ENCODE measurements at regions not wholly inside any gene's neighbourhood (a gene's known extent, or its start where the extent isn't known, plus 50 kb on each side); places are given as distances from the start of the nearest gene placed in this dataset.

- no peak overlapping the region for H3K4me3 ChIP-seq (ENCODE audit: low read depth, low read length)
- no peak for TF ChIP-seq MYC (IDR thresholded peaks at IDR 0.05; ENCODE audit: low read depth, low read length)
- no peak for TF ChIP-seq POLR2A (IDR thresholded peaks at IDR 0.05; ENCODE audit: extremely low read depth, insufficient read length)
- no peak for TF ChIP-seq CTCF (IDR thresholded peaks at IDR 0.05; ENCODE audit: low read depth, low read length)
- TF ChIP-seq MAX (IDR thresholded peaks at IDR 0.05; ENCODE audit: low read depth, low read length) = no peak
- DNase-seq (ENCODE audit: low read depth) = peak; percentile 39
Observed at GRCh38 chr11:126129727-126130671, 67.3 kb upstream of the CDON start.

GRCh38 chr11:126127898-126128297 is 65.2 kb upstream of the CDON start:
- DNase-seq (ENCODE audit: low read depth) = no peak
- TF ChIP-seq CTCF (IDR thresholded peaks at IDR 0.05; ENCODE audit: low read depth, low read length) (no peak), MAX (IDR thresholded peaks at IDR 0.05; ENCODE audit: low read depth, low read length) (no peak), MYC (IDR thresholded peaks at IDR 0.05; ENCODE audit: low read depth, low read length) (no peak), POLR2A (IDR thresholded peaks at IDR 0.05; ENCODE audit: extremely low read depth, insufficient read length) (no peak)
- H3K4me3 ChIP-seq (ENCODE audit: low read depth, low read length) = no peak overlapping the region

- no peak overlapping the region for H3K4me3 ChIP-seq (ENCODE audit: low read depth, low read length)
- no peak for DNase-seq (ENCODE audit: low read depth)
- no peak for TF ChIP-seq CTCF (IDR thresholded peaks at IDR 0.05; ENCODE audit: low read depth, low read length)
- TF ChIP-seq POLR2A (IDR thresholded peaks at IDR 0.05; ENCODE audit: extremely low read depth, insufficient read length) = no peak
- TF ChIP-seq MAX (IDR thresholded peaks at IDR 0.05; ENCODE audit: low read depth, low read length) = no peak
- no peak for TF ChIP-seq MYC (IDR thresholded peaks at IDR 0.05; ENCODE audit: low read depth, low read length)
Observed at GRCh38 chr11:126127284-126127845, 64.7 kb upstream of the CDON start.

- no peak overlapping the region for H3K4me3 ChIP-seq (ENCODE audit: low read depth, low read length)
- no peak for DNase-seq (ENCODE audit: low read depth)
- TF ChIP-seq POLR2A (IDR thresholded peaks at IDR 0.05; ENCODE audit: extremely low read depth, insufficient read length) (no peak), CTCF (IDR thresholded peaks at IDR 0.05; ENCODE audit: low read depth, low read length) (no peak), MAX (IDR thresholded peaks at IDR 0.05; ENCODE audit: low read depth, low read length) (no peak), MYC (IDR thresholded peaks at IDR 0.05; ENCODE audit: low read depth, low read length) (no peak)
Observed at GRCh38 chr11:126124231-126124661, 61.6 kb upstream of the CDON start.

GRCh38 chr11:126123686-126124085 is 61.0 kb upstream of the CDON start:
- peak; percentile 67 for DNase-seq (ENCODE audit: low read depth)
- no peak for TF ChIP-seq MYC (IDR thresholded peaks at IDR 0.05; ENCODE audit: low read depth, low read length)
- TF ChIP-seq CTCF (IDR thresholded peaks at IDR 0.05; ENCODE audit: low read depth, low read length) = no peak
- TF ChIP-seq POLR2A (IDR thresholded peaks at IDR 0.05; ENCODE audit: extremely low read depth, insufficient read length) = no peak
- TF ChIP-seq MAX (IDR thresholded peaks at IDR 0.05; ENCODE audit: low read depth, low read length) = no peak
- H3K4me3 ChIP-seq (ENCODE audit: low read depth, low read length) = no peak overlapping the region
